ENCODE measurements at regions not wholly inside any gene's neighbourhood (a gene's known extent, or its start where the extent isn't known, plus 50 kb on each side); places are given as distances from the start of the nearest gene placed in this dataset.

DNA sequence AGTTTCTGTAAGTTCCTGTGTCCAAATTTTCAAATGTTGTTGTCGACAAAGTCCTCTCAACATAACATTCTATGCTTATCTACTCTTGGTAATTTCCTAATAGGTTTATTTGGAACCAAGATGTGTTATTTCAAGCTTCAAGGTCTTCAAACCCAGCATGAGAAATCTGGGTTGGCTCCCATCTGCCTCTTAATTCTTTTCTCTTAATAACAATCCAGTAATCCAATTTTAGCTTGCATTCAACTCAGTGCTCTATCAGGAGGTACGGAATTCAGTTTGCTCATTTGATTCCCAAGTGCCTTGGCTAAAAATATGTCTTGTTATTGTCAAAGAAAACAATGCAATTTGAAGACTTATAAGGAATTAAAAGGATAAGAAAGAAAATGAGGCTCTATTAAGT is 235.5 kb upstream of the MID1 start (continued):
- no peak for TF ChIP-seq ZBTB33 (IDR thresholded peaks at IDR 0.05)
- no peak for TF ChIP-seq FOXA1 (IDR thresholded peaks at IDR 0.05)
- TF ChIP-seq, protein P1, sequence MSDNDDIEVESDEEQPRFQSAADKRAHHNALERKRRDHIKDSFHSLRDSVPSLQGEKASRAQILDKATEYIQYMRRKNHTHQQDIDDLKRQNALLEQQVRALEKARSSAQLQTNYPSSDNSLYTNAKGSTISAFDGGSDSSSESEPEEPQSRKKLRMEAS (IDR thresholded peaks at IDR 0.05): no peak
- no peak for TF ChIP-seq NR2F2 (IDR thresholded peaks at IDR 0.05)
- TF ChIP-seq ATF3 (IDR thresholded peaks at IDR 0.05): no peak

DNA sequence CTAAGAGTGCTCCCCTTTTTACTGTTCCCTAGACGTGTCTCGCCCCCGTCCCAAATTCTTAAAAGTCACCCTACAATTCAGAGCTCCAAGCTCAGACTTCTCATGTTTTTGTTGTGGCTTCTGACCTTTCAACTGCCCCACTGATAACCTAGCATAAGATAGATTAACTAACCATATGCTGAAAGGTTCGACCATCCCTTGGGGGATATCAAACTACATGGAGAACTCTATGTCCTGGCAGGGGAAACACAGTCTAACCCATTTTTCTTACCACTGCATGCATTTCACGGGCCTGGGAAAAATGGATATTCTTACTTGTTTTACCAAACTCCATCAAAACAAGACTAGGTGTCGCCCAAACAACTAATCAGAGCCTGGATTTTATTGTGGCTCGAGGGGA is 236.4 kb upstream of the MID1 start:
- H3K9ac ChIP-seq (ENCODE audit: low read depth in 1 of 2, low read length in 2 of 2): no peak overlapping the region
- 90% methylated on average over 7 of the region's 7 CpGs for WGBS
- peaks cover 0 to 4% (median 0%) of the 10 kb centered on the region in 4 donors for H3K4me1 ChIP-seq (ENCODE audit: control insufficient read depth in 4 of 4, insufficient read depth in 4 of 4, low read length in 3 of 4)
- H3K9me3 ChIP-seq (ENCODE audit: control insufficient read depth in 4 of 4, low read length in 3 of 4): no peaks in the 10 kb centered on the region
- TF ChIP-seq GABPA (IDR thresholded peaks at IDR 0.05 in 1 of 2, conservative IDR thresholded peaks at IDR 0.05 in 1 of 2): no peak
- TF ChIP-seq, protein P1 (IDR thresholded peaks at IDR 0.05): no peak
- no peak for TF ChIP-seq CTCF (IDR thresholded peaks at IDR 0.05; ENCODE audit: low read depth, low read length, missing input control)
- no peak for TF ChIP-seq ZBTB33 (IDR thresholded peaks at IDR 0.05)
- no peak for TF ChIP-seq TAF1 (conservative IDR thresholded peaks at IDR 0.05)
- TF ChIP-seq SP1 (IDR thresholded peaks at IDR 0.05): no peak
- TF ChIP-seq RXRA (IDR thresholded peaks at IDR 0.05): no peak
- TF ChIP-seq HNF4G (IDR thresholded peaks at IDR 0.05): no peak
- TF ChIP-seq JUND (IDR thresholded peaks at IDR 0.05): no peak
- no peak overlapping the region for H3K4me3 ChIP-seq (ENCODE audit: low read depth in 1 of 3, low read length in 3 of 3)
- H3K36me3 ChIP-seq (ENCODE audit: control insufficient read depth in 4 of 4, insufficient read depth in 3 of 4, low read depth in 1 of 4, low read length in 3 of 4): no peaks in the 10 kb centered on the region
- H3K27ac ChIP-seq (ENCODE audit: low read depth in 1 of 2, low read length in 2 of 2): no peak overlapping the region
- DNase-seq (ENCODE audit: low spot score): no peak
- H3K27me3 ChIP-seq (ENCODE audit: control insufficient read depth in 4 of 4, insufficient read depth in 4 of 4, low read length in 3 of 4): peaks cover 0 to 3% (median 0%) of the 10 kb centered on the region in 4 donors

DNA sequence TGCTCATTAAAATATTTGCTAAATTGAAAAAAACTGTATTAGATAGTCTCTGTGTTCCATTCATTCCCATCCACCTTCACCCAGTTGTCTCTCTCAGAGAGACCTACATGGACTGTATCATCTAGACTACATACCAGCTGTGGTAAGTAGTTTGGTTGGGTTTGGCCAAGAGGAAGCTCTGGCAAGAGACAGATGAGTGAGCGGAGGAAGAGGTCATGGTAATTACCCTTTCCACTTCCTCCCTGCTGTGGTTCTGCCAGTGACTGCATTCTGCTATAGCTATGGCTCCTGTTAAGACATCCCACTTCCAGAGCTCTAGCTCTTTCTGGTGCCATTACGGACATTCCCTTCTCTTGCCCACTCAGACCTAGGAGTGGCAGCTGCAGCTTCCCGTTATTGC is 239.0 kb upstream of the MID1 start:
- no peak for DNase-seq (ENCODE audit: low spot score)
- no peak for TF ChIP-seq TAF1 (conservative IDR thresholded peaks at IDR 0.05)
- TF ChIP-seq HNF4A (conservative IDR thresholded peaks at IDR 0.05): no peak
- Histone ChIP-seq H3K4me1 (ENCODE audit: control insufficient read depth in 4 of 4, insufficient read depth in 4 of 4, low read length in 3 of 4) (peaks cover 0 to 4% (median 0%) of the 10 kb centered on the region in 4 donors), H3K36me3 (ENCODE audit: control insufficient read depth in 4 of 4, insufficient read depth in 3 of 4, low read depth in 1 of 4, low read length in 3 of 4) (no peaks in the 10 kb centered on the region), H3K27me3 (ENCODE audit: control insufficient read depth in 4 of 4, insufficient read depth in 4 of 4, low read length in 3 of 4) (no peaks in the 10 kb centered on the region), H3K9ac (ENCODE audit: low read depth in 1 of 2, low read length in 2 of 2) (no peak overlapping the region), H3K27ac (ENCODE audit: low read depth in 1 of 2, low read length in 2 of 2) (no peak overlapping the region), H3K9me3 (ENCODE audit: control insufficient read depth in 4 of 4, low read length in 3 of 4) (no peaks in the 10 kb centered on the region), H3K4me3 (ENCODE audit: low read depth in 1 of 3, low read length in 3 of 3) (no peak overlapping the region)
- 94% methylated on average over 3 of the region's 3 CpGs for WGBS
